Large intestine (tissue), 3 donors: ENCODE measurements at regions not wholly inside any gene's neighbourhood (a gene's known extent, or its start where the extent isn't known, plus 50 kb on each side); places are given as distances from the start of the nearest gene placed in this dataset.

Experiments
- DNase-seq, 2 donors: peaks; one replicate each; pipeline versions ENCODE4 v3.0.0 to v3.0.0-alpha.2; 2013
- H3K27ac ChIP-seq: one replicate; pipeline ENCODE4 v1.5.1; 2013; ENCODE audit warnings: low read length
- H3K27me3 ChIP-seq: 2 replicates; pipeline ENCODE4 v1.6.1; 2013; ENCODE audit warnings: low read length; ENCODE audit not compliant: control insufficient read depth, insufficient read depth
- H3K36me3 ChIP-seq: 2 replicates; pipeline ENCODE4 v1.6.1; 2013; ENCODE audit warnings: low read length; ENCODE audit not compliant: control insufficient read depth, insufficient read depth
- H3K4me1 ChIP-seq: one replicate; pipeline ENCODE4 v1.6.1; 2013; ENCODE audit warnings: low read length; ENCODE audit not compliant: control insufficient read depth, insufficient read depth
- H3K4me3 ChIP-seq: one replicate; pipeline ENCODE4 v1.5.1; 2013; ENCODE audit warnings: low read length
- H3K9me3 ChIP-seq: one replicate; pipeline ENCODE4 v1.6.1; 2013; ENCODE audit warnings: mild to moderate bottlenecking, low read depth, low read length, moderate library complexity; ENCODE audit not compliant: control insufficient read depth
- WGBS: methylation state at CpG from one replicate; pipeline ENCODE4 v1.1.5; 2013; ENCODE audit warnings: low lambda C conversion rate; ENCODE audit not compliant: insufficient coverage; 5-methylcytosine and 5-hydroxymethylcytosine counted together

GRCh38 chr5:52531105-52531504 is 256.6 kb upstream of the ITGA1 start:
- peaks cover 3% of the 10 kb centered on the region for H3K9me3 ChIP-seq
- no CpG with 5 or more reads among the region's 4 CpGs for WGBS

DNA sequence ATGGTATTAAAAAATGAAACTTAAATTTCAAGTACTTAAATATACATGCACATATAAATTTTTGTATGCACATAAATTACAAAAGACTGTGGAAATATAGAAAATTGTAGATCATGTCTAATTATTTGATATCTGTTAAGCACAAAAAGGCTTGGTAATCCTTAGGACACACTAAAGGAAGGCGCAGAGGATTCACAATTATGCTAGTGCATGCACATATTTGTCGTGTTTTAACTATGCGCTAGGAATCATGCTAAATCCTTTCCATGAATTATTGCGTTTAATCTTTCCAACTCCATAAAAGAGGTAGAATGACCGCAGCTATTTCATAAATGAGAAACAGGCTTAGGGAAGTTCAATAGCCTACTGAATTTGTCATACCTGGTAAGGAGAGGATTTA is 244.1 kb upstream of the ITGA1 start:
- H3K27ac ChIP-seq = no peak overlapping the region
- H3K4me1 ChIP-seq = no peaks in the 10 kb centered on the region
- no peak for DNase-seq
- no peaks in the 10 kb centered on the region for H3K36me3 ChIP-seq
- WGBS = 100% methylated on average over 4 of the region's 5 CpGs
- H3K4me3 ChIP-seq = no peak overlapping the region
- H3K9me3 ChIP-seq = peaks cover 6% of the 10 kb centered on the region
- H3K27me3 ChIP-seq = no peaks in the 10 kb centered on the region

More at GRCh38 chr5:52531105-52531504, 256.6 kb upstream of the ITGA1 start:
- Histone ChIP-seq H3K27me3 (no peaks in the 10 kb centered on the region), H3K4me3 (no peak overlapping the region), H3K36me3 (no peaks in the 10 kb centered on the region), H3K4me1 (no peaks in the 10 kb centered on the region), H3K27ac (no peak overlapping the region)
- no peak for DNase-seq

DNA sequence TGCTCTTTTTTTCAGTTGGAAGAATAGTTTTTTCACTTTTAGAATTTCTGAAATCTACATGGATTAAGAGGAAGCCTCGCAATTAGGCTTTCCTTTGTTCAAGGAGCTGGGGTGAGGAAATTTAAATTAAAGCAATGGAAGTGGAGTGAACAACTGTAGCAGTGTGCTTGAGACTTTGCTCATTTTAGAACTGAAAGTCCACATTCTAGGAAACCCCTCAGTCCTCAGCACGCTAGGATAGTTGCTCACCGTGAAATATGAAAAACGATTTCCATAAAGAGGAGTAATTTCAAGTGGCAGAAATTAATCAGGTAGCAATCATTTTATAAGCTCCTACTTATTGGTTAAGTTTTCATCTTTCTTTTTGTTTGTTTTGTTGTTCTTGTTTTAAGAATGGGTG is 243.0 kb upstream of the ITGA1 start:
- Histone ChIP-seq H3K27ac (no peak overlapping the region), H3K9me3 (peaks cover 6% of the 10 kb centered on the region), H3K4me1 (no peaks in the 10 kb centered on the region), H3K36me3 (no peaks in the 10 kb centered on the region), H3K27me3 (no peaks in the 10 kb centered on the region), H3K4me3 (no peak overlapping the region)
- 96% methylated on average over 4 of the region's 4 CpGs for WGBS
- DNase-seq = no peak

GRCh38 chr5:52554293-52554692 is 233.4 kb upstream of the ITGA1 start:
- Histone ChIP-seq H3K27me3 (no peaks in the 10 kb centered on the region), H3K9me3 (no peaks in the 10 kb centered on the region), H3K27ac (no peak overlapping the region), H3K4me3 (no peak overlapping the region), H3K4me1 (no peaks in the 10 kb centered on the region), H3K36me3 (no peaks in the 10 kb centered on the region)
- no peak for DNase-seq
- WGBS = no CpG with 5 or more reads among the region's 2 CpGs

- no peaks in the 10 kb centered on the region for H3K9me3 ChIP-seq
- H3K4me1 ChIP-seq = no peaks in the 10 kb centered on the region
- H3K27ac ChIP-seq = no peak overlapping the region
- no peak overlapping the region for H3K4me3 ChIP-seq
- WGBS = 57% methylated on average over 1 of the region's 1 CpG
- no peak for DNase-seq
- no peaks in the 10 kb centered on the region for H3K27me3 ChIP-seq
- no peaks in the 10 kb centered on the region for H3K36me3 ChIP-seq
Measured at GRCh38 chr5:52560366-52560765, 227.3 kb upstream of the ITGA1 start.

GRCh38 chr5:52562473-52562872 is 225.2 kb upstream of the ITGA1 start:
- H3K9me3 ChIP-seq = no peaks in the 10 kb centered on the region
- no peak overlapping the region for H3K27ac ChIP-seq
- no peaks in the 10 kb centered on the region for H3K4me1 ChIP-seq
- DNase-seq = no peak
- no peak overlapping the region for H3K4me3 ChIP-seq
- H3K36me3 ChIP-seq = no peaks in the 10 kb centered on the region
- H3K27me3 ChIP-seq = no peaks in the 10 kb centered on the region
- WGBS = no CpG with 5 or more reads among the region's 1 CpG

DNA sequence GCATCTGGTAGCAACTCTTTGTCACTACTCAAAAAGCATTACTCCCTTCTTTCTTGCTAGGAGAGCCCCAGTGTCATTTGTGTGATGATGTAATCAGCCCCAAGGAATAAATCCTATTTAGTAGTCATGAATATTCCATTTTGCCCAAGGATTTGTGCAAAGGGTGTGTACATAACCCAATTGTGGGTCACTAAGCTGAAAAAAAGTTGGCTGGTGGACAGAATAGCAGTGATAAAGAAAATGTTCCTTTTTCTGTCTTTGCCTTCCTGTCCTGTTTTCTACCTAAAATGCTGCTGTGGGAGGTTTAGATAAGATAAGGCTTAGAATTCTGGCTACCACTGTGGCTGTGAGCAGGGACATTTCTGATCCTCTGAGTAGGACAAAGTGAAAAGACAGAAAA is 223.1 kb upstream of the ITGA1 start:
- Histone ChIP-seq H3K27me3 (no peaks in the 10 kb centered on the region), H3K36me3 (no peaks in the 10 kb centered on the region), H3K27ac (no peak overlapping the region), H3K9me3 (no peaks in the 10 kb centered on the region), H3K4me1 (no peaks in the 10 kb centered on the region), H3K4me3 (no peak overlapping the region)
- DNase-seq = no peak

- WGBS = no CpG with 5 or more reads among the region's 2 CpGs
- Histone ChIP-seq H3K4me1 (no peaks in the 10 kb centered on the region), H3K9me3 (no peaks in the 10 kb centered on the region), H3K36me3 (no peaks in the 10 kb centered on the region), H3K27me3 (no peaks in the 10 kb centered on the region), H3K4me3 (no peak overlapping the region), H3K27ac (no peak overlapping the region)
- DNase-seq = no peak
Measured at GRCh38 chr5:52577546-52577945, 210.2 kb upstream of the ITGA1 start.

GRCh38 chr5:52579391-52579790 is 208.3 kb upstream of the ITGA1 start:
- no CpG with 5 or more reads among the region's 3 CpGs for WGBS
- Histone ChIP-seq H3K36me3 (no peaks in the 10 kb centered on the region), H3K4me1 (no peaks in the 10 kb centered on the region), H3K27ac (no peak overlapping the region), H3K27me3 (no peaks in the 10 kb centered on the region), H3K4me3 (no peak overlapping the region), H3K9me3 (no peaks in the 10 kb centered on the region)
- DNase-seq = no peak

- Histone ChIP-seq H3K9me3 (no peaks in the 10 kb centered on the region), H3K36me3 (no peaks in the 10 kb centered on the region), H3K27me3 (no peaks in the 10 kb centered on the region), H3K4me3 (no peak overlapping the region), H3K4me1 (no peaks in the 10 kb centered on the region), H3K27ac (no peak overlapping the region)
- 100% methylated on average over 1 of the region's 2 CpGs for WGBS
- no peak for DNase-seq
Measured at GRCh38 chr5:52580921-52581320, 206.8 kb upstream of the ITGA1 start.

- no peaks in the 10 kb centered on the region for H3K9me3 ChIP-seq
- DNase-seq = no peak
- no peaks in the 10 kb centered on the region for H3K27me3 ChIP-seq
- H3K4me3 ChIP-seq = no peak overlapping the region
- no peaks in the 10 kb centered on the region for H3K4me1 ChIP-seq
- H3K36me3 ChIP-seq = no peaks in the 10 kb centered on the region
- no peak overlapping the region for H3K27ac ChIP-seq
- 100% methylated on average over 1 of the region's 3 CpGs for WGBS
Measured at GRCh38 chr5:52582313-52582712, 205.4 kb upstream of the ITGA1 start.
